Erythroblast (primary cell): ENCODE measurements at regions not wholly inside any gene's neighbourhood (a gene's known extent, or its start where the extent isn't known, plus 50 kb on each side); places are given as distances from the start of the nearest gene placed in this dataset.

ENCODE experiments used
- DNase-seq, 2 experiments: peaks; one replicate each; lab custom pipeline; 2025; lab: John Stamatoyannopoulos, UW
- GATA1 ChIP-seq: IDR thresholded peaks from 2 replicates; pipeline ENCODE4 v1.6.1; 2011; ENCODE audit warnings: low read depth, mild to moderate bottlenecking, control low read depth, low read length, moderate library complexity
- POLR2A ChIP-seq: IDR thresholded peaks from 2 replicates; pipeline ENCODE4 v1.6.1; 2011; ENCODE audit warnings: mild to moderate bottlenecking, low read length

DNA sequence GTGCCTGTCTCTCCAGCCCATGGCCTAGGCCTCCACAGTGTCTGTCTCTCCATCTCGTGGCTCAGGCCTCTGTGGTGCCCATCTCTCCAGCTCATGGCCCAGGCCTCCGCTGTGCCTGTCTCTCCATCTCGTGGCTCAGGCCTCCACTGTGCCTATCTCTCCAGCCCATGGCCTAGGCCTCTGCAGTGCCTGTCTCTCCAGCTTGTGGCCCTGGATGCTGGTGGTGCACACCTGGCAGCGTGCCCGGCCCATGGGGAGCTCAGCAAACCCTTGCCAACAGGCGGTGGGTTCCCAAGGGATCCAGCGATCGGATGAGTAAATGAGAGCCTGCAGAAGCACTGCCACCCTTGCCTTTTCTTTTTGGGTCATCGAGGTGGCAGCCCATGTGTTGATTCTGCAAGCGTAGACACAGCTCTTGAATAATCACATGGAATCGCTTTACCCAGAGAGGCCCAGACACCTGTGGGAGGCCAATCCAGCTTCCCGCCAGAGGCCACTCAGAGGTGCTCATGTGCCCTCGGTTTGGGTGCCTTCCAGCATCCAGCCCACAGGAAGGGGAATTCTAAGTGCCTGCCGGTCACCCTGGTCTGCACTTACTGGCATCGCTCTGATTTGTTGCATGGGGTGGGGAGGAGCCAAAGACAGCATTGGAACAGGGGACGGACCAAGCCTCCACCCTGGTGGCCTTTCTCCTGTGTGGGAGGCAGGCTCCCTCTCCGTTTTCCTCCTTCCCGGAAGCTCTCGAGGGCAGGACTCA lies 101.8 kb upstream of the HDAC4 start:
- TF ChIP-seq GATA1 (no peak), POLR2A (no peak)
- no peak for DNase-seq

DNA sequence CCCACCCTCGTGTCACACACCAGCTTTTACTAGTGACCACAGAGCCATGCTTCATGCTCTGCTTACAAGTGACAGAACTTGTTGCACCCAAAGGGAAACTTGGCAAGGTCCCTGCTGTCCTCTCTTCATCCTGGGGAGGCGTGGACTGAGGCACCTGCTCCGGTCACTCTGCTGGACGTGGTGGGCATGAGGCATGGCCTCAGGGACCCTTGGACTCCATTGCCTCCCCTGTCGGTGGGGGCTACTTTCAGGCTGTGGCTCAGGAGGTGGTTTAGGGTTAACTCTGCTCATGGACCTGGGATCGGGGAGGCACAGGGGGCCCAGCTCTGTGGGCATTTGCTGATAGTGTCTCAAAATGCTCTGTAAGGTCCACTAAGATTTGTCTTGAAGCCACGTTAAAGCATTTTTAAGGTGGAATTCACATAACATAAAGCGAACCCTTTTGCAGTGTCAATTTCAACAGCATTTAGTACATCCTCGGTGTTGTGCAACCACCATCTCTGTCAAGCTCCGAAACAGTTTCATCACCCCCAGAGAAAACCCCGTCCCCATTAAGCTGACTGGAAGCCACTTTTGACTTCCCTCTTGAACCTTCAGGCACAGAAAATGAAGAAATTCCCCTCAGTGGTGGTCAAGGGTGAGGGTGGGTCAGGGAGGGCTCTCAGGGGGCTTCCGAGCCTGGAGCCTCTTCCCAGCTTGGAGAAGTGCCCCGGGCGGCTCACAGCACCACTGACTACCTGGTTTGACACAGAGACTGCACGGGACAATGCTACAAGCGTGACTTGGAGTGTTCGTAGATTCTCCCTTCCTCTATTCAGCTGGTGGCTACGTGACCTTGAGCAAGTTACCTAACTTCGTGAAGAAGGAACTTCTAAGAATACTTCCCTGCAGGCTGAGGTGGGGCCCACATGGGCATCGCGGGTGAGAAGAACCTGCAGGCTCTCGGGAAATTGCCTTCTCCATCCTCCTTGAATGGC lies 100.0 kb upstream of the HDAC4 start:
- TF ChIP-seq GATA1 (no peak), POLR2A (no peak)
- DNase-seq = no peak

- DNase-seq = no peak
- TF ChIP-seq GATA1 (no peak), POLR2A (no peak)
These were observed 99.1 kb upstream of the HDAC4 start for GRCh38 chr2:239499726-239500573.

GRCh38 chr2:239498981-239499634 lies 98.3 kb upstream of the HDAC4 start:
- no peak for DNase-seq

DNA sequence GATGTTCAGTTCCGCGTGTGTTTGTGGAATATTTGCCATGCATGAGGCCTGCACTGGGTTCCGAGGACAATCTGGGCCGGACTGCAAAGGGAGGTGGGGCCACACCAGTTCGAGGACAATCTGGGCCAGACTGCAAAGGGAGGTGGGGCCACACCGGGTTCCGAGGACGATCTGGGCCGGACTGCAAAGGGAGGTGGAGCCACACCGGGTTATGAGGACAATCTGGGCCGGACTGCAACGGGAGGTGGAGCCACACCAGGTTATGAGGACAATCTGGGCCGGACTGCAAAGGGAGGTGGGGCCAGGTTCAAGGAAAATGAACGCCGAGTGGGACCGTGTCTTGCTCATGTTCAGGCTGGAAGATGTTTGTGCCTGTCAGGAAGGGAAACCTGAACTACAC lies 97.8 kb upstream of the HDAC4 start:
- no peak for DNase-seq
- TF ChIP-seq POLR2A (no peak), GATA1 (no peak)

More at GRCh38 chr2:239498981-239499634, 98.3 kb upstream of the HDAC4 start:
- TF ChIP-seq POLR2A (no peak), GATA1 (no peak)

DNA sequence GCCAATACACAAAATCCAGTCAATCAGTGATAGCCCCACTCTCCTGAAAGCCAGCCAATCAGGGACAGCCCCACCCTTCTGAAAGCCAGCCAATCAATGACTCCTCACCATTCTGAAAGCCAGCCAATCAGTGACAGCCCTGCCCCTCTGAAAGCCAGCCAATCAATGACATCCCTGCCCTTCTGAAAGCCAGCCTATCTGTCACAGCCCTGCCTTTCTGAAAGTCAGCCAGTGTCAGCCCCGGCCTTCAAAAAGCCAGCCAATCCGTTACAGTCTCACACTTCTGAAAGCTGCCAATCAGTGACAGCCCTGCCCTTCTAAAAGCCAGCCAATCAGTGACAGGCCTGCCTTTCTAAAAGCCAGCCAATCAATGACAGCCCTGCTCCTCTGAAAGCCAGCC lies 95.9 kb upstream of the HDAC4 start:
- TF ChIP-seq GATA1 = no peak
- no peak for TF ChIP-seq POLR2A
- DNase-seq = peak; percentile 57 to 59

- no peak for TF ChIP-seq GATA1
- TF ChIP-seq POLR2A = no peak
- DNase-seq = no peak
These were observed 95.0 kb upstream of the HDAC4 start for GRCh38 chr2:239495791-239496233.

DNA sequence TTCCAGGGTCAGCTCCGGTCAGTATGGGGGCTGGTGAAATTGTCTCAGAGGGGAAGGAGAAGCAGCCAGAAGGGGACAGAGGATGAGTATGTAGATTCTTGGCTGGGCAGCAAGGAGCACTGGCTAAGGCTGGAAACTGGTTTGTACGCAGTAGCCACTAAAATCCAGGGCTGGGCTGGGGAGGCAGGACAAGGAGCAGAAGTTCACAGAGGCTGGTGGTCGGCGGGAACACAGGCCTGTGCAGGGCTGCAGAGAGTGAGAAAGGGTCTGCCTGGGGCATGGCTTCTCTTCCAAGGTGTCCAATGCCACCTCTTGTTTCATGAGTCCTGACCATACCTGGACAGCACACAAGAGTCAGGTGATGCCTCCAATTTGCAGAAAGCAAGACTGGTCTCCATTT lies 94.4 kb upstream of the HDAC4 start:
- DNase-seq = no peak
- TF ChIP-seq POLR2A (no peak), GATA1 (no peak)

DNA sequence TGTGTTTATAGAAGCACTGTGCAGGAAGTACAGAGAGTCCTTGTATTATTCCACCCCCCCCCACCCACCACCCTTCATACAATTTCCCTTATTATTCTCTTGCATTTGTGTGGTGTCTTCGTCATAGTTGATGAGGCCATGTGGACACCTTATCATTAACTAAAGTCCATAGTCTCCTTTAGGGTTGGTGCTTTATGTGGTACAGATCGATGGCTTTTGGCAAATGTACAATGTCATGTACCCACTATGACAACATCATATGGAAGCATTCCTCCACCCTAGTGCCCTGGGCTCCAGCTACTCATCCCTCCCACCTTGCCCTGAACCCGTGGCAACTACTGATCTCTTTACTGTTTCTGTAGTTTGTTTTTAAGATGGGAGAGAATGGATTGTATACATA lies 93.8 kb upstream of the HDAC4 start:
- no peak for DNase-seq
- no peak for TF ChIP-seq GATA1
- no peak for TF ChIP-seq POLR2A

GRCh38 chr2:239489481-239489880 lies 88.7 kb upstream of the HDAC4 start:
- no peak for TF ChIP-seq POLR2A
- TF ChIP-seq GATA1 = no peak
- no peak for DNase-seq

DNA sequence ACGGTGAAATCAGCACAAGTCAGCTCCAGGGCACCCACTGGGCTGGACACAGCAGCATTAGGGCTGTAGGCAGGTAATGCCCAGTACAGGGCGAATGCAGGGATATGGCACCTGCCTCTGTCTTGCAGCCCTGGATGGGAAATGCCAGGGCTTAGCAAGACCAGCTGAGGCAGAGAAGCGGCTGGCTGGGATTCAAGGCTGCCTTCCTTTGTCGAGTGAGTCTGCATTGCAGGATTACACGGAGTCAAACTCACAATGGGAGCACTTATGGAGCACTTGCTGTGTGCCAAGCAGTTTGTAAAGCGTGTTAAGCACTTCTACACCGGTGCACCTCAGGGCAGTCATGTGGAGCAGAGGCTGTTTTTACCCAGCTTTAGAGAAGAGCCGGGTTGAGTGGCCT lies 87.3 kb upstream of the HDAC4 start:
- no peak for TF ChIP-seq GATA1
- no peak for TF ChIP-seq POLR2A
- no peak for DNase-seq

DNA sequence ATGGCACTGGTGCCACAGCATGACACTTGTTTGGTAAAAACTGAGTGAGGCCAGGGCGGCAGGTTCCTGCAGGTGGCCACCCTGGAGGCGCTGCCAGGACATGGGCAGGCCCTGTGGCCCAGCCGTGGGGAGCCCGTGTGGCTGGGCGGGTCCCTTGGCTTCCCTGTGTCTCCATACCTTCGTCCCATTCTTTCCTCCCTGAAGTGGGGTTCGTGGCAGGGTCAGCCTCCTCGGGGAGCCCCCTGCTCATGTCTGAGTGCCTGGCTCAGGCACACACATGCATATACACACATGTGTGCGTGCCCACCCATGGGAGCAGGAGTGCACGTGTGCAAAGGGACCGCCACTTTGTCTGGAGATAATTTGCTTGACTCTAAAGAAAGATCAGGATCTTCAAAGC lies 86.5 kb upstream of the HDAC4 start:
- DNase-seq = no peak
- no peak for TF ChIP-seq GATA1
- TF ChIP-seq POLR2A = no peak

- TF ChIP-seq POLR2A (no peak), GATA1 (no peak)
- DNase-seq = no peak
These were observed 84.8 kb upstream of the HDAC4 start for GRCh38 chr2:239485622-239486021.
